NK-92 treated with Interleukin-12 subunit alpha and Interleukin-12 subunit beta, amount 100 ng/mL, for 24 hours (cell line): ENCODE measurements at regions not wholly inside any gene's neighbourhood (a gene's known extent, or its start where the extent isn't known, plus 50 kb on each side); places are given as distances from the start of the nearest gene placed in this dataset.

ENCODE experiments used
- DNase-seq: peaks from one replicate; lab custom pipeline; 2025; lab: John Stamatoyannopoulos, UW

- no peak for DNase-seq
Measured at GRCh38 chr13:105979131-105980011, 556.1 kb downstream of the EFNB2 start.

GRCh38 chr13:105974380-105974779, 561.1 kb downstream of the EFNB2 start:
- DNase-seq = no peak

DNA sequence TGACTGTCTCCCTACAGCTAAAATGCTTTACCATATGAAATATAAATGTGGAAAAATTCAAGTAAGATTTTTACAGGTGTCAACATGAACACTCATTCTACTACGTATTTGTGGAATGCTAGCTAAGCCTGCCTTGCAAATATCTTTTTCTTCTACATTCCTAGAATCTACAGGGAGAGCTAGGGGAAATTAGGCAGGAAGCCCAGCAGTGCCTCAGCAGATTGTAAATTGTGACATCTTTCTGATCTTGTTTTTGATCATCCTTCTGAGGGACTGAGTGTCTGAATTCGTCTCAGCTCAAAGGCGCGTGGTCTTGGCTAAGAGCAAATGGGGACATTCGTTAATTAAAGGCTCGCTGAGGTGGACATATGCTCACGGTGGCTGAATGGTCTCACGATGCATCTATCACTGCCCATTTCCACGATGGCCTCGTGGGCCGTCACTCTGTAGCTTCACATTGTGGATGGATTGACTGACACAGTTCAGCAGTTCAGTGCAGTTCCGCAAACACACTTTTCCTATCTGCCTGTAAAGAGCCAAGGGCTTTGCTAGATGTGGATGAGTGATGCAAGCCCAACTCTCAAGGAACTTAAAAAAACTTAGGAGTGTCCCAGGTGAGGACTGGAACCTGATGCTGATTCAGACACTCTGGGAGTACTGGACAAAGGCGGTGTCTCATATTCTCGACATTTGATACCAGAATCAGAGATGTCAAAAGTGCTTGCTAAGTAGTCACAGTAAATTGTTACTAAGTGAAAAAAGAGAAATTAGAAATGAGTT, 562.5 kb downstream of the EFNB2 start:
- DNase-seq = no peak

DNA sequence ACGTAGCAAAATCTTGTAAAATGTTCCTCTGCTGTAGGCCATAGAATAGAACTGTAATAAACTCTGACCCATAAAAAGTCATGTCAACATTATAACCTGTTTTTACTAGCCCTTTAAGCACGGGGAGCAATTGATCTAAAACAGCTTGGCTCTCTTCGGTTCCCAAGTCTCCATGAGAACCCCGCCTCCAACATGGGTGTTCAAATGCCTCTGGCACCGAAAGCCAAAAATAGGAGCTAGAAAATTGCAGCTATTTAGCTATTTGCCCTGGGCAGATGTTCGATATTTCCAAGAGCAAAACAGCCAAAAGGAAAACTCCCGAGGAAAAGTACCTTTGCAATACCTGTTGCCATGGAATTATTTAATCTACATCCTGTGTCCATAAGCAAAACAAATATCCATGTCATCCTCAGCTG, 563.1 kb downstream of the EFNB2 start:
- DNase-seq = no peak

DNA sequence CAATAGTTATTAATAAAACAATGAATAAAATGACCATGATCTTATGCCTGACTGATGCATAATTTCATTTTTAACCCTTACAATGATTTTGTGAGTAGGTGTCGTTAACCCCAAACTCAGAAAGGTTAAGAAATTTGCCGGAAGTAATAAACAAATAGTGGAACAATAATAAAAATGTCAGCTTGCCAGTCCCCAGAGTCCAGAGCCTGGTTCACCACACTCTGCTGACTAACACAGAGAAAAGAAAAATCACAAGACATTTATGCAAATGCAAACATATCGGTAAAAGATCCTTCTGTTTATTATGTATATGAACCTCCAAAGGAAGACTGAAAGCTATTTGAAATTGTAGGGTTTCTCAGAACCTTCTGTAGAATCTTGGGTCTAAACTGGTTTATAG, 563.7 kb downstream of the EFNB2 start:
- no peak for DNase-seq

DNA sequence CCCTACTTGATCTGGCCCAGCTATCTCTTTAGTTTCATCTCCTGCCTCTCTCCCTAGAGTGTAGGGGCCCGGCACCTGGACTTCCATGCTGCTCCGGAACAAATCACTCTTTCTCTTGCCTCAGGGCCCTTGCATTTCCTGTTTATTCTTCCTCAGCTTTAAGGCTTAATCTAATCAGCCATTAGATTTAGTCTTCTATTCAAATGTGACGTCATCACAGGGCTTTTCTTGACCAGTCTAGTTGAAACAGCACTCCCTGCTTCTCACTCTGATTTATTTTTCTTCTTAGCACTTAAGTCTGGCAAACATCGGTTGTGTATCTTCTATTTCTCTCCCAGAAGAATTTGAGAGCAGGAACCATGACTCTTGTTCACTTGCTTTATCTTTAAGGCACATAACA, 564.1 kb downstream of the EFNB2 start:
- no peak for DNase-seq

DNA sequence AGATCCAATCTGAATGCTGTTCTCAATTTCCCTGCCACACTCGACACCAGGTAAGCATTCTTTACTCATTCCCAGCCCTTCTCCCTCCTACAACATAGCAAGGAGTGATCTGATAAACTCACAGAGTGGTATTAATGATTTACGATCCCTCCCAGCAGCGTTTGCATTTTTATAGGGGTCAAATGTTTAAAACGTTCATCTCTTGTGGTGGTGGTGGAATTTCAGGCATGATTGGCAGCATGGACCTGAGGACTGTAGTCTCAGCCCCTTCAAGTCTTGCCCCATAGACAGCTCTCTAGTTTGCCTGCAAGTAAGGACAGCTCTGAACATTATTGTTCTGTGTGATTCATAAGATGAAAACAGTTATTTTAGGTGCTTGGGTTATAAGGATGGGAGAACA, 565.7 kb downstream of the EFNB2 start:
- no peak for DNase-seq

DNA sequence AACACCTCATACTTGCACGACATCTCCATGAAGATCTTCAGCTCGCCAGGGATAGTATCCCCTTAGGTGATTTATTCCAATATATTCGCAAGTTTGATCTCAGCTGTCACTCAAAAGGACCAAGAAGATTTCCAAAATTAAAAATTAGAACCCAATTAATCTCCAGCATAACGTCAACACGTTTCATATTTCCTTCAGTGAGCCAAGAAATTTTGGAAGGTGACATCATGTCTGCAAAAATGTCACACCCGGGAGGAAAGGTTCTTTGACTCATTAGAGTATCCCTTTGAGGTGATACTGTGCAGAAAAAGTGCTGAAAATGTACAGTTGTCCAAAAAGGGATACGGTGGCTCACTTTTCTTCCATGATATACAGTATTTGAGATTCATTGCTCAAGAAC, 569.6 kb downstream of the EFNB2 start:
- no peak for DNase-seq

GRCh38 chr13:105962080-105962479, 573.4 kb downstream of the EFNB2 start:
- DNase-seq = no peak

- DNase-seq = no peak
Measured at GRCh38 chr13:105961438-105961837, 574.0 kb downstream of the EFNB2 start.

DNA sequence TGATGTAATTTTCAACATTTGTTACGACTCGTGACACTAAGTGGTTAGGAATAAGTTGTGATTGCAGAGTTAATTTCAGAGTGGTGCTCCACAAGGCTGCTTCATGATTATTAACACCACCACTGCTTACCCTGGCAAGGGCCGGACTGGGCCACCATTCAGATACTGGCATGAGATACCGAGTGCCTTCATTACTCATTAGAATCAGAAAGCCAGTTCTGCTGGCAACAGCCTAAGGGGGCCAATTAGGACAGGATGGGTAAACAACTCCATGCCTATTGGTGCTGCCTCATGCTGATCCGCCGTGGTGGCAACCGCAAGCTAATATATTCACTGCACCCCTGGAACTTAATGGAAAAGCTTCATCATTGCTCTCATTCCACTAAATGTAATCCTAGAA, 575.1 kb downstream of the EFNB2 start:
- DNase-seq = no peak

- no peak for DNase-seq
Measured at GRCh38 chr13:105959876-105960275, 575.6 kb downstream of the EFNB2 start.

DNA sequence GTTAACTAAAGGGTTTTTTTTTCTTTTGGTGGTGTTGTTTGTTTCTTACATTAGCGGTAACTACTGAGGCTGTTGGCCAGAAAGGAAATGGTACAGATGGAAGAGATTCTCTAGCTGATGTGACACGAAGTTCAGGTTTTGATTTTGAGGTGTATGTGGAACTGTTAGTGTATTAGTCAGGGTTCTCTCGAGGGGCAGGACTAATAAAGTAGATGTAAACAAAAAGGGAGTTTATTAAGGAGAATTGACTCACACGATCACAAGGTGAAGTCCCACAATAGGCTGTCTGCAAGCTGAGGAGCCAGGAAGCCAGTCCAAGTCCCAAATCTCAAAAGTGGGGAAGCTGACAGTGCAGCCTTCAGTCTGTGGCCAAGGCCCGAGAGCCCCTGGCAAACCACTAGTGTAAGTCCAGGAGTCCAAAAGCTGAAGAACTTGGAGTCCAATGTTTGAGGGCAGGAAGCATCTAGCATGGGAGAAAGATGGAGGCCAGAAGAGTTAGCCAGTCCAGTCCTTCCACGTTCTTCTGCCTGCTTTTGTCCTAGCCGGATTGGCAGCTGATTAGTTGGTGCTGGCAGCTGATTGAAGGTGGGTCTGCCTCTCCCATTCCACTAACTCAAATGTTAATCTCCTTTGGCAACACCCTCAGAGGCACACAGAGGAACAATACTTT, 577.6 kb downstream of the EFNB2 start:
- no peak for DNase-seq

GRCh38 chr13:105956921-105957320, 578.5 kb downstream of the EFNB2 start:
- DNase-seq = no peak

DNA sequence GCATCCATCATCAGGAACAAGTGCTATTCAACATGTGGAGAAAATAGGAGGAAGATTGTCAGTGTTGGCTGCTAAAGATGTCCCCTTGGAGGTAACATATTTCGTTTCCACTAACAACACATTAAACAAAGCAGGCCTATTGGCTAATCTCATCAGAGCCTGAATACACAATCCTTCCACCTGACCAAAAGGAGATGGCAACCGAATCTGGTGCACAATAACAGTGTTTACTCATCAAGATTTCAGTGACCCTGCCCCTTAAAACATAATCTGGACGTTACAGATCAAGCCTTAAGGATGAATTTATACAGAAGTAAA, 582.5 kb downstream of the EFNB2 start:
- no peak for DNase-seq

- DNase-seq = no peak
Measured at GRCh38 chr13:105952233-105952972, 583.1 kb downstream of the EFNB2 start.

DNA sequence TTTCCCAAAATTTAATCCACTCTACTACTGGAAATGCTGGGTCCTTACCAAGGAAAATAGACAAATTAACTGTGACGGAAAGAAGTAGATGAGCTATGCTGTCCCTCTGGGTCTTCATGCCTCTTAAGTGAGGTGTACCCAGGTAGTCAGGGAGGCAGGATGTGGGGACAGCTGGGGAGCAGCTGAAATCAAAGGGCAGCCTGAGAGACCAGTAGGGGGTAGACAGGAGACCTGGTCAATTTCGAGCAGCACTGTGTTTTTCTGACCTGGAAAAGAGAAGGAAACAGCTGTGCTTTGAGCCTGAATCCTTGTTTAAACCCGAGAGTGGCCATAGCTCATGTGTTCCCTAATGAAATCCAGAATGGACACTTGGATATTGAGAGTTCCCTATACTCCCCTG, 587.3 kb downstream of the EFNB2 start:
- DNase-seq = no peak

- no peak for DNase-seq
Measured at GRCh38 chr13:105940882-105941281, 594.6 kb downstream of the EFNB2 start.

- no peak for DNase-seq
Measured at GRCh38 chr13:105937451-105937850, 598.0 kb downstream of the EFNB2 start.

DNA sequence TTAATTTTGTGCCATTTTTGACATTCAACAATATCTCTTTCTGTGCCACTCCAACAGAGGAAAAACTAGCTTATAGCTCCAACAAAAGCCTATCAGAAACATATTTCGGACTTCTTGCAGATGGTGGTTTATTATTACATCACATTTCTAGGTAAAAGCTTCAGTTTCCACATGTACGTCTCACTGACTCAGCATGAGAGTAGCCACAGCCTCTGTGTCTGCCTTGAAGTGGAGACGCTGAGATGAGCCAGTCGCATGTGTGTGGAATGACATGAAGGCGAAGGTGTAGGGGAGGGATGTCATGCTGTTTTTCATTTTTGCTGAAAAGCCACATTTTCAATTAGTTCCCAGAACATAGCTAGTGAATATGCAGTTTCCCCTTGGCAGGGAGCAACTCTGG, 598.6 kb downstream of the EFNB2 start:
- peak; percentile 9 for DNase-seq

DNA sequence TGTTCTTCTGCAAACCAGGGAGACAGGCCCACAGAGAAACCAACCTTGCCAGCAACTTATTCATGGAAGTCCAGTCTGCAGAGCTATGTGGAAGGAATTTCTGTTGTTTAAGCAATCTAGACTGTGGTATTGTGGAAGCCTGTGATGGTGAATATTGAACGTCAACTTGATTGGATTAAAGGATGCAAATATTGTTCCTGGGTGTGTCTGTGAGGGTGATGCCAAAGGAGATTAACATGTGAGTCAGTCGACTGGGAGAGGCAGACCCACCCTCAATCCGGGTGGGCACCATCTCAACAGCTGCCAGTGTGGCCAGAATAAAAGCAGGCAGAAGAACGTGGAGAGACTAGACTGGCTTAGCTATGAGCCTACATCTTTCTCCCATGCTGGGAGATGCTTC, 606.0 kb downstream of the EFNB2 start:
- DNase-seq = no peak

DNA sequence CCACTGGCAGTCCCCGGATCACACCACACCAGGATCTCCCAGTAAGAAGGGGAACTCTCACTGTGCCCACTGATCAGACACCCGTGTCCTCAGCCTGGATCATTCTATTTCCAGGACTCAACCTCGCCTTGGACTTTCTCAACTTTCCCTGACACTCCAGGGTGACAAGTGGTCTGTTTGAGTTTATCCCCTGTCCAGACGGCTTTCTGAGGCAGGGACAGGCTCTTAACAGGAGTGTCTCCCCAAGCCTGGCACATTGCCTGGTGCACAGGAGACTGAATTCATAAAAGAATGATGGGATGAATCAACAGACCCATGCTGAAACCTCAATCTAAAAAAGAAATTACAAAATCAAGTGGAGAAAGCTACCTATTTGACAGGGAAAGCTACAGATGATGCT, 606.6 kb downstream of the EFNB2 start:
- DNase-seq = no peak
